HG03521 (cell line): ENCODE measurements at regions not wholly inside any gene's neighbourhood (a gene's known extent, or its start where the extent isn't known, plus 50 kb on each side); places are given as distances from the start of the nearest gene placed in this dataset.

Experiments used
- ATAC-seq: cut with Tn5 transposase; IDR thresholded peaks from one replicate; pipeline ENCODE4 v1.9.1; 2021; ENCODE audit warnings: mild to moderate bottlenecking, moderate library complexity; ENCODE audit not compliant: unreplicated experiment

GRCh38 chr3:127087441-127087840 is 104.5 kb downstream of the PLXNA1 start:
- ATAC-seq, result no peak

- ATAC-seq, result no peak
Measured at GRCh38 chr3:127088511-127089351, 104.2 kb upstream of the PRR23E start.

DNA sequence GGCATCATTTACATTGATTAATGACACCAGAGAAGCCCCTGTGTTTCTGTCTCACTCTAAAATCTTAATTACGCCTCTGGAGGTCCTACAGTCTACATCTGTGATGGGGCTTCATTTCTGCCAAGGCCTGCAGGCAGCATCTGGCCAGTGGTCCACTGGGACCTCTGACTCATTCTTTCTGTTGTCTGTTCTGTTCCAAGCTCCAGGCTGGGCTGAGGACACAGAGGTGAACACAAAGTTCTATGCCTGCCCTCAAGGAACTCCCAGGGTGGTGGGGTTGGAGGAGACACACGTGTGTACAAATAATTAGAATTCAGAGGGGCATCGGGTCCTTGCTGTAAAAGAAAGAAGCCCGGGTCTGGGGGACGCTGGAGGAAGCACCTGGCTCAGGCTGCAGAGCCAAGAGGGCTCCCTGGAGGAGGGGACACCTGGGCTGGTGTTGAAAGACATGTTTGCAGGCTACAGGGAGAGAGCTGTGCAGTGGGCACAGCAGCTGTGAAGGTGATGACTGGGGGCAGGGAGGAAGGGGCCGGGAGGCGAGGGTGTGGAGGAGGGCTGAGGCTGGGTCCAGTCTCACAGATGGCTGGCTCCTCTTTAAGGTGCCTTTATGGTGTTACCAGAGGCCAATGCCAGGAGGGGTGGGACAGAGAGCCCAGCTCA is 103.3 kb upstream of the PRR23E start:
- no peak for ATAC-seq

DNA sequence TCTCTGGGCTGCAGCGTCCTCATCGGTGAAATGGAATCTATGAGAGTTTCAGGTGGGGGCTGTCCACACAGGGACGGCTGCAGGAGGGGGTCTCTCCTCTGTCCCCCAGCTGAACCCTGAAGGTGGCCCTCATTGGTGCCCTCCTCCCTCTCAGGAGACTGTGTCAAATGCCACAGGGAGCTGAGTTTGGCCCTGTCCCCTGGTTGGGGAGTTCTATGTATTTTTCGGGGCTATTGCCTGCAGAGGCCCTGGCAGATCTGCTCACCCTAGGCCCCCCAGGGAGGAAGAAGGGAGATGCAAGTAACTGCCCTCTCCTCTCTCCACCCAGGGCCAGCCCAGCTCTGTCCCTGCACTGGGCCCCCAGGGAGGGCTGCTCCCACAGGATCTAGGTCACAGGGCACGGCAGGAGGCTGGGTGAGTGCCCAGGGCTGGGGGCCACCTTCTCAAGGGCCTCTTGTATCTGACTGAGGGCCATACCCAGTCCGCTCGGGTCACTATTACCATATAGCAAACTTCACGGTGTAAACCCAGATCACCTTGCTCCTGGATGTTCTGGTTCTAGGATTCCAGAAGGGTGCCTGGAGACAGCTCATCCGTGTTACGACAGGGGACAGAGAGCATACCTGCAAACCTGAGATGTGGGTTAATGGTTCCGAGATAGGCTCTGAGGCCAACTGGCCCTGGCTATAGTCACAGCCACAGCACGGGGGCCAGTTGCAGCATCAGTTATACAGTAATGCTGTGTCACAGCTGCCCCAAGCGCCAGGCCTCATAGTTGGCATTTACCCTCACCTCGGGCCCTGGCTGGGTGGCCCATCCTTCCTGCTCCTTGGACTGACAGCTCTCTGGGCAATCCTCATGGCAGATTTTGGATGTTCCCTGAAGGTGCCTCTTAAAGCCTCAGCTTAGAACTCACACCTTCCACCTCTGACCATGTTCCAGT is 102.4 kb upstream of the PRR23E start:
- ATAC-seq, result no peak

GRCh38 chr3:127091376-127091775 is 101.6 kb upstream of the PRR23E start:
- no peak for ATAC-seq

- no peak for ATAC-seq
Measured at GRCh38 chr3:127092368-127092767, 100.6 kb upstream of the PRR23E start.

DNA sequence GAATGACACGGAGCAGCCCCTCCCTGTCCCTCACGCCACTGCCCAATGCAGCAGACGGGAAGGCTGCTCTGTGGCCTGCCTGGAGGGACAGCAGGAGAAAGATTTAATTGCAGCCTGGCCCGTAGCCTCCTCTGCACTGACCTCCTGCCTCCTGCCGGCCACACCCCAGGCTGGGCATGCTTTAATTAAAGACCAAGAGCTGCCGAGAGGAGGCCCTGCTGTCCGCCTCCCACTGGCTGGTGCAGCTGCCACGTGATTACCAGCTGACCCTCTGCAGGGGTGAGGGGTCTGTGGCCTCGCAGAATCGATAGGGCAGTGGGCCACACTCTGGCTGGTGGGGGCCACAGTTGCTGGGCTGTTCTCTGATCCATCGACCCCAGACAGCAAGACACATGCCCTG is 100.2 kb upstream of the PRR23E start:
- ATAC-seq, result no peak

GRCh38 chr3:127093312-127093711 is 99.6 kb upstream of the PRR23E start:
- no peak for ATAC-seq

GRCh38 chr3:127095774-127096173 is 97.2 kb upstream of the PRR23E start:
- no peak for ATAC-seq

GRCh38 chr3:127096256-127097071 is 96.5 kb upstream of the PRR23E start:
- no peak for ATAC-seq

DNA sequence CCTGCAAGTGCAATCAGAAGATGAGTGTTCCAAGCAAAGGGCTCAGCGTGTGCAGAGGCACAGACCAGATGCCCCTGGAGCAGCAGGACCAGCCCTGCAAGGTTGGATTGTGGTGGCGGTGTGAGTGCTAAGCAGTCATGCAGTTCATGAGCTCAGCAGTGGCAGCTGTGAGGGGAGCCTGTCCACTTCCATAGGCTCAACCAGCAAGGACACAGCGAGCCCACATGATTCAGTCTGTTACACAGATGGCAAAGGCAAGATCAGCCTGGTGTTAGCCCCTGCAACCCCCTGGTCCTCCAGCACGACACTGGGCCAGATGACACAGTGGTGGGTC is 95.9 kb upstream of the PRR23E start:
- no peak for ATAC-seq

DNA sequence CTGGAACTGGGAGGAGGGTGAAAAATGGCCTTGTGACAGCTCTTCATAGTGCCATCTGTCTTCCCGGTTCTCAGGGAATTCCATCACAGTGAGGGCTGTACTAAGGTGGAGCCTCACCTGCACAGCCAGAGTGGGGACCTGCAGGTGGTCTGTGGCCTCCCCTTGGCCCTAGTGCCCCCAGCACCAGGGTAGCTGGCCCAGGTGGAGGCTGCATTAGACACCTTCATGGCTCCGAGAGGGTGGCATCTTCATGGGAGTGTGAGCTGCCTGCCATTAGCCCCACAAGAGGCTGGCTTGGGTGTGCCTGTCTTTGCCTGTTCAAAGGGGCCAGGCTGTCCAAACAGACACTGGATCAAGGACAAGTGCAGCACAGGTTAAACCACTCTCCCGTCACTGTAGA is 95.5 kb upstream of the PRR23E start:
- no peak for ATAC-seq

DNA sequence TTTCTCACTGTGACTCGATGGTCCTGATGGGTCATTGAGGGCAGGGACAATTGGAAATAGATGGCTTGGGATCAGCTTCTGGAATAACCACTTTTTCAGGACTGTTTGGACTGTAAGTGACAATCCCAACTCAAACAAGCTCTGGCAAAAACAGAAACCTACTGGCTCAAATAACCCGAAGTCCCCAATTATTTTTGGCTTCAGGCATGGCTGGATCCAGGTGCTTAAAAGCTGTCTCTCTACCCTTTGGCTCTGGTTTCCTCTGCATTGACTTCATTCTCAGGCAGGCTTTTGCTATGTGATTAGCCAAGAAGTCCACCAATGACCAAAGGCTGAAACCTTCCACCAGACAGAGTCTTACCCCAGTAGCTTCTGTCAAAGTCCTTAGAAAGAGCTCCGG is 92.9 kb upstream of the PRR23E start:
- ATAC-seq, result no peak

GRCh38 chr3:127100459-127101410 is 92.2 kb upstream of the PRR23E start:
- ATAC-seq, result no peak

DNA sequence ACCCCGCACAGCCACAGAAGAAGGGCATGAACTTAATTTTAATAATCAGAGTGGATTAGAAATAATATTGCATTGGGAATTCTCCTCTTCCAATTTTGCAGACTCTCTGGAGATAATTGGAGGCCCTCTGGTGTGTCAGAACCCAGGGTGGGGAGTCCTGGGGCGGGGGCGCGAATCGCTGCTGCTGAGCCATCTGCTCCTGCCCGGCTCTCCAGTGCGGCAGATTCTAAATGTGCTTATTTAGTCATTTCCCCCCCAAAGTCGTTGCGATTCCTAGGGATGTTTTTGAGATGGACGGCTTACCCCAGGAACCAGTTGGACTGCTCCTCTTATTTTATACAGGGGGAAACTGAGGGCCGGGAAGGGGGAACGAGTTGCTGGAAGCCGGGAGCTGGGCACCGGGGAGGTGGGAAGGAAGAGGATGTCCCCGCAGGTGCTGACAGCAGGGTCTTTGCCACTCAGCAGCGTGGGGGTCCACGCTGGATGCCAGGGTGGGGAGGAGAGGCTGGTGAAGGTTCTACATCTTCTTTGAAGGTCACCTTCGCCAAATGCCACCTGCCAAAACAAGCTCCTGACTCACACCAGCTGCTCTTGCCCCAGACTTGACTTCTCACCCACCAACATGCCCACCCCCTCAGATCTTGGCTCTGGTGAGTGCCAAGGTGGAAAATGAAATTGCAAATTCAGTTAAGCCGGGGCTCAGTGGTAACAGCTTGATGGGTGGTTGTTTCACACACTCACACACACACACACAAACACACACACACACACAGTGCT is 91.3 kb upstream of the PRR23E start:
- ATAC-seq, result no peak

- ATAC-seq, result no peak
Measured at GRCh38 chr3:127102188-127102520, 90.8 kb upstream of the PRR23E start.

- no peak for ATAC-seq
Measured at GRCh38 chr3:127102587-127102986, 90.3 kb upstream of the PRR23E start.

DNA sequence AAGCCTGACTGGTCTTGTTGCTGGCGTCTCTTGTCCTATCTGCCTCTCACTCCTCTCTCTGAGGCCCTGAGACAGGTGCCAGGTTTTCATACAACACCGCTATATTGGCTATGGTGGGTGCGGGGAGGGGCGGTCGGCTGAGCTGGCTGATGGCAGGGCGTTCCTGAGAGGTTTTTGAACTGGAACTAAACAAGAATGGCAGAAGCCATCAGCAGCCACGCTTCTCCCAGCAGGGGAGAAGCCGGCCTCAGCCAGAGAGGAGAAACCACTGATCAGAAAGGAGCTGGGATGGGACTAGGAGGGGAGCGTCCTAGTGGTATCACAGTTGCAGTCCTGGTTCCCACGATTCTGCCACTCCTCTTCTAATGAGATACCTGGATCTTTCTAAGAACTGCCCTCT is 89.9 kb upstream of the PRR23E start:
- no peak for ATAC-seq

DNA sequence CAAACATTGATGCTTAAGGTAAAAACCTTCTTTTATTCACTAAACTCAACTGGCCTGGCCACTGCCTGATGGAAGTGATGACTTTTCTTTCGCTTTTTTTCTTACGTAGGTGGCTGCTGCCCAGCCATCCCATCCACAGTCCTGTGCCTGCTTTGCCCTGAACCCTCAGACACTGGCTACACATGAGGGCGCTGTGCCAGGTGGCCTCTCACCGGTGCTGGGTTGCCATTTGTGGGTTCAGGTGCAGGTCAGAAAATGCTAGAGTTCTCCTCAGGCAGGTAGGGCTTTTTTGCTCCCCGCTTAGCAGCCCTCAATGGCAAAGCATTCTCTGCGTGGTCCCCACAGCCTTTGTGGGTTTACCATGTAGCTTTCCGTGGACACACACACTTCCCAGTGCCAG is 88.3 kb upstream of the PRR23E start:
- no peak for ATAC-seq
